CD4-positive, alpha-beta T cell (primary cell): ENCODE measurements at regions not wholly inside any gene's neighbourhood (a gene's known extent, or its start where the extent isn't known, plus 50 kb on each side); places are given as distances from the start of the nearest gene placed in this dataset.

Experiments used
- ATAC-seq: fragments of 200-7000 bp; cut with Tn5 transposase; one replicate; pipeline ENCODE4 v1.10.0; 2022; ENCODE audit warnings: mild to moderate bottlenecking; ENCODE audit not compliant: poor library complexity
- CTCF ChIA-PET: fragments of 350-600 bp; sonication (Branson Sonifier 250); formaldehyde crosslinking; loops from one replicate; lab custom pipeline; 2021; ENCODE audit warnings: antibody characterized with exemption, inconsistent platforms; lab: Charles Lee
- POLR2A ChIA-PET: fragments of 350-600 bp; sonication (Branson Sonifier 250); formaldehyde crosslinking; loops from one replicate; lab custom pipeline; 2021; ENCODE audit warnings: antibody characterized with exemption, inconsistent platforms; lab: Charles Lee
- DNase-seq, 14 experiments: peaks; one replicate each; pipeline ENCODE4 v3.0.0-alpha.2; 2013 to 2020; ENCODE audit warnings: mixed read lengths in 2 of 14
- H3K27ac ChIP-seq, 2 donors: one replicate each; pipeline versions ENCODE4 v1.5.1 to v1.7.0; 2013; ENCODE audit warnings: low read length in 2 of 2, low read depth in 1 of 2, mild to moderate bottlenecking in 1 of 2
- H3K27me3 ChIP-seq, 2 experiments: 1 replicate in 1 of 2; 2 replicates in 1 of 2; pipeline versions ENCODE4 v1.6.1 to v1.7.0; 2013; ENCODE audit warnings: low read length in 2 of 2, control low read depth in 1 of 2, mild to moderate bottlenecking in 1 of 2, moderate library complexity in 1 of 2; ENCODE audit not compliant: insufficient read depth in 2 of 2, control insufficient read depth in 1 of 2
- H3K36me3 ChIP-seq: one replicate; pipeline ENCODE4 v1.6.1; 2013; ENCODE audit warnings: low read length, control low read depth; ENCODE audit not compliant: insufficient read depth
- H3K4me1 ChIP-seq: one replicate; pipeline ENCODE4 v1.6.1; 2013; ENCODE audit warnings: low read length, control low read depth; ENCODE audit not compliant: insufficient read depth
- H3K4me3 ChIP-seq: one replicate; pipeline ENCODE4 v1.5.1; 2013; ENCODE audit warnings: mild to moderate bottlenecking, low read length, moderate library complexity
- H3K9me3 ChIP-seq, 2 experiments: 1 replicate in 1 of 2; 2 replicates in 1 of 2; pipeline versions ENCODE4 v1.6.1 to v1.7.0; 2013; ENCODE audit warnings: low read length in 2 of 2, mild to moderate bottlenecking in 2 of 2, control low read depth in 1 of 2, moderate library complexity in 1 of 2; ENCODE audit not compliant: control insufficient read depth in 1 of 2, insufficient read depth in 1 of 2
- H3K27ac Mint-ChIP-seq: one replicate; pipeline ENCODE4 v1.8.0; 2020; ENCODE audit warnings: mixed read lengths
- H3K27me3 Mint-ChIP-seq: one replicate; pipeline ENCODE4 v1.8.0; 2021; ENCODE audit warnings: mixed read lengths
- H3K36me3 Mint-ChIP-seq: one replicate; pipeline ENCODE4 v1.8.0; 2021; ENCODE audit warnings: low read depth, mixed read lengths
- H3K4me1 Mint-ChIP-seq: one replicate; pipeline ENCODE4 v1.8.0; 2021; ENCODE audit warnings: low read depth, mixed read lengths
- H3K4me3 Mint-ChIP-seq: one replicate; pipeline ENCODE4 v1.8.0; 2020; ENCODE audit warnings: mild to moderate bottlenecking, mixed read lengths
- H3K9me3 Mint-ChIP-seq: one replicate; pipeline ENCODE4 v1.8.0; 2020; ENCODE audit warnings: mixed read lengths
- intact Hi-C, 2 experiments: fragments of 100-400 bp; cut with DNase I in 1 of 2; cut with micrococcal nuclease in 1 of 2; formaldehyde crosslinking; loops; one replicate each; pipeline versions ENCODE4 v1.15.1 to v1.9.0; 2023 to 2025; cut with DNase I, micrococcal nuclease
- TF ChIP-seq, protein P1 (sequence below): fragments of 200-600 bp; IDR thresholded peaks from one replicate; pipeline ENCODE4 v1.8.0; 2022; ENCODE audit warnings: antibody characterized with exemption, mild to moderate bottlenecking

DNA sequence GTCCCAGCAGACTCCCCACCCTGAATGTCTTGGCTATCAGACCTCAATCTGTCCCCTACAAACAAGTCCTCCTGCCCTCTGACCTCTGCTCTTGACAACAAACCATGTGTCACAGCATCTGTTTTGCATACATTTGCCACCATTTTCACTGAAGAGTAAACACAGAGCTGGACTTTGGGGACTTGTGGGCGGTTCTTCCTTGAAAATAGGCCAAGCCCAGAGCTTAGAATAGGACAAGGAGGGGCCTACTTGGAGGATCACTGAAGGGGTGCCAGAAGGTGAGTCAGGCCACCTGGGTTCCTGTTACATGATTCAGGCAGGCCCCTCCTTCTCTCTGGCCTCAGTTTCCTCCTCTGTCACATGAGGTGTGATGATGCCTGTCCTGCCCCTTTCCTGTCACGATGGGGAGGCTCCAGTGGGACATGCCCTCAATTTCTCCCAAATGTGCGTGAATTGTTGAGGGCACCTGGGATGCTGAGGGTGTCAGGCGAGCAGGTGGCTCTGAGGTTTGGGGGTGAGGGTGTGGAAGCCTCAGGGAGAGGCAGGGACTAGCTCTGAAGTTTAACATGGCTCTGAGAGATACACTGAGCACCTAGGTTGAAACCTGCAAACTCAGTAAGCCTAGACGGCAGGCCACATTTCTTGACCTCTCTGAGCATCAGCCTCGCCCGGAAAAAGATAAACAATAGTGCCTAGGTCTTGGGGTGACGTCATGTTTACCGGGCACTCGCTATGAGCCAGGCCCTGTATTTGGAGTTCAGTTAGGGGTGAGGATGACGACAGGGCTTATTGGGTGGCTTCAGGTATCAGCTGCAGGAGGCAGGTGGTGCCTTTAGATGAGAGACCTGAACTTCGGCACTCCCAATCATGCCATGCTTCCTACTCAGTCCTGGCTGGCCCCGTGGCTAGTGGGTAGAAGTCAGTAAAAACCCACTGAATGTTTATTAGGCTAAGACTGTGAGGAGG lies 107.6 kb upstream of the PITX1 start:
- TF ChIP-seq, protein P1, sequence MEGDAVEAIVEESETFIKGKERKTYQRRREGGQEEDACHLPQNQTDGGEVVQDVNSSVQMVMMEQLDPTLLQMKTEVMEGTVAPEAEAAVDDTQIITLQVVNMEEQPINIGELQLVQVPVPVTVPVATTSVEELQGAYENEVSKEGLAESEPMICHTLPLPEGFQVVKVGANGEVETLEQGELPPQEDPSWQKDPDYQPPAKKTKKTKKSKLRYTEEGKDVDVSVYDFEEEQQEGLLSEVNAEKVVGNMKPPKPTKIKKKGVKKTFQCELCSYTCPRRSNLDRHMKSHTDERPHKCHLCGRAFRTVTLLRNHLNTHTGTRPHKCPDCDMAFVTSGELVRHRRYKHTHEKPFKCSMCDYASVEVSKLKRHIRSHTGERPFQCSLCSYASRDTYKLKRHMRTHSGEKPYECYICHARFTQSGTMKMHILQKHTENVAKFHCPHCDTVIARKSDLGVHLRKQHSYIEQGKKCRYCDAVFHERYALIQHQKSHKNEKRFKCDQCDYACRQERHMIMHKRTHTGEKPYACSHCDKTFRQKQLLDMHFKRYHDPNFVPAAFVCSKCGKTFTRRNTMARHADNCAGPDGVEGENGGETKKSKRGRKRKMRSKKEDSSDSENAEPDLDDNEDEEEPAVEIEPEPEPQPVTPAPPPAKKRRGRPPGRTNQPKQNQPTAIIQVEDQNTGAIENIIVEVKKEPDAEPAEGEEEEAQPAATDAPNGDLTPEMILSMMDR = no peak
- H3K36me3 ChIP-seq = no peaks in the 10 kb centered on the region
- no peaks in the 10 kb centered on the region for H3K9me3 ChIP-seq
- ChIA-PET CTCF (no interaction called here), POLR2A (no interaction called here)
- H3K4me1 ChIP-seq = no peaks in the 10 kb centered on the region
- H3K27me3 Mint-ChIP-seq = peaks cover 9% of the 10 kb centered on the region
- no peak for ATAC-seq
- no peak overlapping the region for H3K27ac Mint-ChIP-seq
- intact Hi-C loops = no loop called here
- H3K4me3 ChIP-seq = no peak overlapping the region
- no peaks in the 10 kb centered on the region for H3K27me3 ChIP-seq
- no peaks in the 10 kb centered on the region for H3K4me1 Mint-ChIP-seq
- no peaks in the 10 kb centered on the region for H3K9me3 Mint-ChIP-seq
- no peaks in the 10 kb centered on the region for H3K36me3 Mint-ChIP-seq
- H3K27ac ChIP-seq = no peak overlapping the region
- DNase-seq = no peak
- H3K4me3 Mint-ChIP-seq = no peak overlapping the region

DNA sequence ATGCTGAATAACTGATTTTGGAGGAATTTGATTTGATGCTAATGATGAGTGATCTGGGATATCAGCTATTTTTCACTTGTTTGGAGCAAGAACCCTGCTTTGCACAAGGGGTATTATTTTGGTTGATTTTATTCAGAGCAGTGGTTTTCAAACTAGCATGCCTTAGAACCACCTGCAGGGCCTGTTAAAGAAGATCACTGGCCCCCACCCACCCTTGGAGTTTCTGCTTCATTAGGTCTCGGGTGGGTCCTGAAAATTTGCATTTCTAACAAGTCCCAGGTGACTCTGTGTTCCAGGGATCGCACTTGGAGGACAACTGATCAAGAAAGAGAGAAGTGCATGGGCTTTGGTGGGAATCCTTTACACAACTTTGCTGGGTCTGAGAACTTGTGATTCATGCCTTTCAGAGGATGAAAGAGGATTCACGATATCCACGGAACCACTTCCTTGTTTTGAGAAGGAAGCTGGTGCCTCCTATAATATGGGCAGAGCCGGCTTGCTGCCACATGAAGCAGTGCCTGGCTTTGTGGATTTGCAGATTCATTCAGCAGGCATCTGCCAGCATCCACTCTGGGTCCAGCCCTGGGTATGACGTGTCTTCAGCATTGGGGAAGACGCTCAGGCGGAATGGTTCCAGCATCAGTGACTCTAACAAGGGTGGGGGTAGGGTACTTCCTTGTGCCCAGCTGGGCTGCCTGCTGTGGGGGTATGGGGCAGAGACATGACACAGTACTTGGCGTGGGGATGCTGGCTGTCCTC lies 106.6 kb upstream of the PITX1 start:
- H3K4me3 ChIP-seq = no peak overlapping the region

DNA sequence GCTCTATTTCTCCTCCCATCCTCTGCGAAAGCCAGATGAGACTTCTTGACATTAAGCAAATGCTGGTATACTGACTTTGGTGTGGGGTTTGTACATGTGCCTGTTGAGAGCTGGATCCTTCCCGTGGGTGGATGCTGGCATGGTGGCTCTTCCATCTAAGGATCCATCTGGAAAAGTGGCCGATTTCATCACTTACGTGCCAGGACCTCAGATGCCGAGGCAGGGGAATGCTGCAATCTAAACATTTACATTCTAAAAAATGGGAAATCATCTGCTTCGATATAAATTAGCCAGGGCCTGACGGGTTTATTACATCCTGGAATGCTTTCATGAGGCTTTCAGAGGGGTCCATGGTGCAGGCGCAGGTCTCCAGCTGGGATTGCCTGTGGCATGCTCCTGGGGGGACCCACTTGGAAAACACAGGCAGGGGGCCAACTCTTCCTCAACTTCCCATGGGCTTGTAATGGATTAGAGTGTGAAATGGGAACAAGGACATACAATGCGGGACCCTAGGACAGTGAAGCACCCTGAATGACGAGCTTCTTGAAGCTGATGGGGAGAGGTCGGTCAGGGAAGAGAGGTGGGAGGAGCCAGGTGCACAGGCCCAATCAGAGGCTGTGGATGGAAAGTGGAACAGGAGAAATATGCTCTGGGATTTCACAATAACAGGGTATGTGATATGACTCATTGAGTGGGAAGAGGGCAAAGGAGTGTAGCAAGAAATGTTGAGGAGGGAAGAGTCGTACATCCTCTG lies 105.5 kb upstream of the PITX1 start:
- H3K4me3 Mint-ChIP-seq = no peak overlapping the region
- ChIA-PET POLR2A (no interaction called here), CTCF (no interaction called here)
- H3K27ac Mint-ChIP-seq = no peak overlapping the region
- Histone ChIP-seq H3K4me3 (no peak overlapping the region), H3K27ac (no peak overlapping the region), H3K4me1 (no peaks in the 10 kb centered on the region), H3K36me3 (no peaks in the 10 kb centered on the region), H3K9me3 (no peaks in the 10 kb centered on the region), H3K27me3 (no peaks in the 10 kb centered on the region)
- TF ChIP-seq, protein P1 = no peak
- no peaks in the 10 kb centered on the region for H3K4me1 Mint-ChIP-seq
- H3K27me3 Mint-ChIP-seq = peaks cover 15% of the 10 kb centered on the region
- no peak for ATAC-seq
- intact Hi-C loops = no loop called here
- no peaks in the 10 kb centered on the region for H3K36me3 Mint-ChIP-seq
- H3K9me3 Mint-ChIP-seq = no peaks in the 10 kb centered on the region
- DNase-seq = peak in 2 of 14 experiments; percentile 22 to 32

More for the DNA sequence above, 106.6 kb upstream of the PITX1 start:
- ChIA-PET POLR2A (no interaction called here), CTCF (no interaction called here)
- no peak overlapping the region for H3K4me3 Mint-ChIP-seq
- no peaks in the 10 kb centered on the region for H3K36me3 Mint-ChIP-seq
- peaks cover 13% of the 10 kb centered on the region for H3K27me3 Mint-ChIP-seq
- Histone ChIP-seq H3K9me3 (no peaks in the 10 kb centered on the region), H3K27me3 (no peaks in the 10 kb centered on the region), H3K27ac (no peak overlapping the region), H3K4me1 (no peaks in the 10 kb centered on the region), H3K36me3 (no peaks in the 10 kb centered on the region)
- no peaks in the 10 kb centered on the region for H3K9me3 Mint-ChIP-seq
- DNase-seq = peak in 2 of 14 experiments; percentile 57 to 67
- intact Hi-C loops = no loop called here
- TF ChIP-seq, protein P1 = no peak
- peak; percentile 17 for ATAC-seq
- H3K27ac Mint-ChIP-seq = no peak overlapping the region
- H3K4me1 Mint-ChIP-seq = no peaks in the 10 kb centered on the region
